ENCODE measurements at regions not wholly inside any gene's neighbourhood (a gene's known extent, or its start where the extent isn't known, plus 50 kb on each side); places are given as distances from the start of the nearest gene placed in this dataset.

GRCh38 chr1:36542024-36542961, 59.6 kb upstream of the CSF3R start:
- no peak for DNase-seq

GRCh38 chr1:36540056-36540455, 57.3 kb upstream of the CSF3R start:
- DNase-seq: no peak

- DNase-seq: no peak
Observed at GRCh38 chr1:36539526-36539925, 56.8 kb upstream of the CSF3R start.

GRCh38 chr1:36537991-36538390, 55.3 kb upstream of the CSF3R start:
- DNase-seq: no peak

- no peak for DNase-seq
Observed at GRCh38 chr1:36537190-36537768, 54.6 kb upstream of the CSF3R start.

GRCh38 chr1:36536727-36537126, 54.0 kb upstream of the CSF3R start:
- DNase-seq: no peak

- DNase-seq: no peak
Observed at GRCh38 chr1:36534711-36535412, 52.1 kb upstream of the CSF3R start.

- no peak for DNase-seq
Observed at GRCh38 chr1:36533897-36534296, 51.2 kb upstream of the CSF3R start.

GRCh38 chr1:36532810-36533401, 50.2 kb upstream of the CSF3R start:
- no peak for DNase-seq

All from tongue (tissue), 1 donor.